Kidney (tissue), 13 donors: ENCODE measurements at regions not wholly inside any gene's neighbourhood (a gene's known extent, or its start where the extent isn't known, plus 50 kb on each side); places are given as distances from the start of the nearest gene placed in this dataset.

Experiments
- DNase-seq, 5 donors: peaks; one replicate each; pipeline ENCODE4 v3.0.0-alpha.2; 2013 to 2020
- FAIRE-seq: peaks from 2 replicates; lab custom pipeline; 2012; peaks lifted over from hg19 to GRCh38; lab: Jason Lieb, UNC
- H3K27ac ChIP-seq, 2 donors: one replicate each; pipeline ENCODE4 v1.7.0; 2013; ENCODE audit warnings: low read depth in 2 of 2, low read length in 2 of 2, inconsistent platforms in 1 of 2
- H3K27me3 ChIP-seq: one replicate; pipeline ENCODE4 v1.7.1; 2013; ENCODE audit warnings: low read length, inconsistent platforms; ENCODE audit not compliant: control insufficient read depth, insufficient read depth
- H3K36me3 ChIP-seq, 3 donors: one replicate each; pipeline versions ENCODE4 v1.7.0 to v1.7.1; 2013; ENCODE audit warnings: low read length in 3 of 3, control low read depth in 1 of 3, inconsistent platforms in 1 of 3; ENCODE audit not compliant: insufficient read depth in 3 of 3, control insufficient read depth in 2 of 3
- H3K4me1 ChIP-seq, 3 donors: one replicate each; pipeline versions ENCODE4 v1.7.0 to v1.7.1; 2013; ENCODE audit warnings: low read length in 3 of 3, inconsistent platforms in 1 of 3, low read depth in 1 of 3; ENCODE audit not compliant: control insufficient read depth in 2 of 3, insufficient read depth in 2 of 3
- H3K4me3 ChIP-seq, 3 donors: one replicate each; pipeline versions ENCODE4 v1.7.0 to v1.8.1; 2013; ENCODE audit warnings: low read length in 3 of 3, control low read depth in 1 of 3, inconsistent platforms in 1 of 3
- H3K9ac ChIP-seq, 3 donors: one replicate each; pipeline versions ENCODE4 v1.7.0 to v1.7.1; 2013; ENCODE audit warnings: low read length in 3 of 3, control low read depth in 1 of 3, inconsistent platforms in 1 of 3
- H3K9me3 ChIP-seq, 3 donors: one replicate each; pipeline versions ENCODE4 v1.7.0 to v1.7.1; 2013; ENCODE audit warnings: low read length in 3 of 3, control low read depth in 1 of 3, inconsistent platforms in 1 of 3; ENCODE audit not compliant: control insufficient read depth in 2 of 3, insufficient read depth in 1 of 3
- intact Hi-C: fragments of 100-400 bp; cut with DNase I; formaldehyde crosslinking; loops from one replicate; pipeline ENCODE4 v1.11.1; 2022
- TF ChIP-seq, protein P1 (sequence below): IDR thresholded peaks from 3 replicates; pipeline ENCODE4 v1.5.1; 2012; ENCODE audit warnings: mild to moderate bottlenecking, moderate library complexity, borderline replicate concordance; ENCODE audit not compliant: insufficient read depth; ENCODE audit errors: extremely low read depth
- donor health status: control.
- donor health status: control.
- donor health status: control.
- donor health status: control.
- donor health status: control.
- donor health status: DM: yes; HTN: yes; CAD: no.
- donor health status: Normal renal cell carcinoma (clear cell type).

DNA sequence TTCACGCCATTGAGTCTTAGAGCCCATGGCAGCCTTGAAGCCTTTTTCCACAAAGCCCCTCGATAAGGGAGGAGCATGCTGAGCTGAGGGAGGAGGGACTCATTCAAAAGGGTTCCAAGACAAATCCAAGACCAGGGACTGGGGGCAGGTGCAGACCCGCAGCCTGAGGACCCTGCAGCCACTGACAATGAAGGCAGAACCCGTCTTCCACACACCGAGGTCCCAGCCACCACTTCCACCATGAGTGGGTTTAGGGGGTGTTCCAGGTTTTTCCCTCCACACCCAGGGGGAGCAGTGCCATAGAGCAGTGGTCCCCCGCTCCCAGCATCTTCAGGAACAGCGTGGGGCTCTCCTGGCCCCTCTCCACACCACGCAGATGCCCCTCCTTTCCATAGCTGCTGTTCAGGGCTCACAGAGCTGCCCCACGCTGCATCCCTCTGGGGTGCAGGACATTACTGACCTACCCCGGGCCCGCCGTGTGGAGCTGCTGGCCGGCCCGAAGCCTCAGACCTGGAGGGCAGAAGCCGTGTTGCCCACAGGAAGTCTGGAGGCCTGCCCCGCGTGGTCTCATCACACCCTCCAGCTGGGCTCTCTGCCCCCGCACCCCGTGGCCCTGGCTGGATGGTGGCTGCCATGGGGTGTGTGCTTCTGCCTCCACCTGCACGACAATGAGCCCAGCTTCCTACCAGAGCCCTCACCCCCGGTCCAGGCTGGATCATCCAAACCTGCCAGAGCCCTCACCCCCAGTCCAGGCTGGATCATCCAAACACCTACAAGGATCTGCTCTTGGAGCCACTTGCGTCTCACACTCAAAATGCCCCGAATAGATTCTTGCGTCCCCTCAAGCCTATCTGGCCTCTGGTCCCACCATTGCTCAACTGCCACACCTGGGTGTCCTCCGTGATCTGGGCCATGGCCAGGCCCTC is 220.0 kb upstream of the TCERG1L start:
- Histone ChIP-seq H3K9me3 (no peaks in the 10 kb centered on the region), H3K27ac (no peak overlapping the region), H3K4me1 (no peaks in the 10 kb centered on the region), H3K4me3 (no peak overlapping the region), H3K36me3 (no peaks in the 10 kb centered on the region), H3K9ac (no peak overlapping the region), H3K27me3 (no peaks in the 10 kb centered on the region)
- intact Hi-C loops = no loop called here
- TF ChIP-seq, protein P1, sequence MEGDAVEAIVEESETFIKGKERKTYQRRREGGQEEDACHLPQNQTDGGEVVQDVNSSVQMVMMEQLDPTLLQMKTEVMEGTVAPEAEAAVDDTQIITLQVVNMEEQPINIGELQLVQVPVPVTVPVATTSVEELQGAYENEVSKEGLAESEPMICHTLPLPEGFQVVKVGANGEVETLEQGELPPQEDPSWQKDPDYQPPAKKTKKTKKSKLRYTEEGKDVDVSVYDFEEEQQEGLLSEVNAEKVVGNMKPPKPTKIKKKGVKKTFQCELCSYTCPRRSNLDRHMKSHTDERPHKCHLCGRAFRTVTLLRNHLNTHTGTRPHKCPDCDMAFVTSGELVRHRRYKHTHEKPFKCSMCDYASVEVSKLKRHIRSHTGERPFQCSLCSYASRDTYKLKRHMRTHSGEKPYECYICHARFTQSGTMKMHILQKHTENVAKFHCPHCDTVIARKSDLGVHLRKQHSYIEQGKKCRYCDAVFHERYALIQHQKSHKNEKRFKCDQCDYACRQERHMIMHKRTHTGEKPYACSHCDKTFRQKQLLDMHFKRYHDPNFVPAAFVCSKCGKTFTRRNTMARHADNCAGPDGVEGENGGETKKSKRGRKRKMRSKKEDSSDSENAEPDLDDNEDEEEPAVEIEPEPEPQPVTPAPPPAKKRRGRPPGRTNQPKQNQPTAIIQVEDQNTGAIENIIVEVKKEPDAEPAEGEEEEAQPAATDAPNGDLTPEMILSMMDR = no peak
- no peak for DNase-seq
- no peak for FAIRE-seq

DNA sequence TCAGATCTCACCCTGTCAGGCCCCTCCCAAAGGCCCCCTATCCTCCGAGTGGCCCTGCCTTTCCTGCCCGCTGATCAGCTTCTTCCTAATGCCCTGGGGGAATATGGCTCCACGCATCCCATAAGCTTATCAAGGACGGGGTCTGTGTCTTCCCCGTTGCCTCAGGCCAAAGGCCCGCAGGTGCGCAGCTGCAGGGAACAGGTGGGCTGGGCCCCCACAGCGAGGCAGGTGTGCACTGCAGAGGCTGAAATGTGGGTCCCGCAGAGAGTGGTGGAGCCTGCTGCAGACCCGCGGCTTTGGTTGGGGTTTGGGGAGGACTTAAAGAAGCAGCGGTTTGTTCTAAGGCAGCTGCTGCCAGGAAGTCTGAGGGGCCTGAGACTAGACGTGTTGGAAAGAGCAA is 220.8 kb upstream of the TCERG1L start:
- FAIRE-seq (no peak), DNase-seq (no peak)
- no peaks in the 10 kb centered on the region for H3K4me1 ChIP-seq
- no peak overlapping the region for H3K9ac ChIP-seq
- no peaks in the 10 kb centered on the region for H3K27me3 ChIP-seq
- intact Hi-C loops = no loop called here
- TF ChIP-seq, protein P1 = no peak
- H3K36me3 ChIP-seq = no peaks in the 10 kb centered on the region
- no peaks in the 10 kb centered on the region for H3K9me3 ChIP-seq
- H3K4me3 ChIP-seq = no peak overlapping the region
- no peak overlapping the region for H3K27ac ChIP-seq

DNA sequence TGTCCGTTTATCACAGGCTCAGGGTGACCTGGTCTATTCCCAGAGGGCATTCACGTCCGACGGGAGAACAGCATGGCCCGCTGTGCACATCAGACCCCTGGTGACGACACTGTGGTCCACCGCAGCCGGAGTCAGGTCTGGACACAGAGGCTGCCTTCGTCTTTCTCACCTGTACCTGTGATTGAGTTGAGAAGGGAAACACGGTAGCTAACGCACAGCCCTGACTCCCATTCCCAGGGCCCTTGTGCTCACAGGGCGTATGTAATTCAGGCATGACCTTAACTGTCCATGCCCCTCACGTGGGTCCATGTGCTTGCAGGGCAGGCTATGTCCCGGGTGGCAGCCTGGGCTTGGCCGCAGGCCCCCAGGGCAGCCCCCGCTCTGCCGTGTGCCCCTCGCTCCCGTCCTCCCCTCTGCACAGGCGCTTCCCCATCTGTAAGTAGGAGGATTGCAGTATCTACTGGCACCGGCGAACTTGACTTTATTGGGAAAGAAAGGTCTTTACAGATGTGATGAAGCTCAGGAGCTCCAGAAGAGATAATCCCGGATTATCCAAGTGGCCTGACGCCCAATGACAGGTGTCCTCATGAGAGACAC is 221.3 kb upstream of the TCERG1L start:
- H3K9ac ChIP-seq = no peak overlapping the region
- no peak overlapping the region for H3K4me3 ChIP-seq
- DNase-seq (no peak), FAIRE-seq (no peak)
- no peaks in the 10 kb centered on the region for H3K27me3 ChIP-seq
- TF ChIP-seq, protein P1 = no peak
- H3K9me3 ChIP-seq = no peaks in the 10 kb centered on the region
- H3K36me3 ChIP-seq = no peaks in the 10 kb centered on the region
- intact Hi-C loops = no loop called here
- H3K4me1 ChIP-seq = no peaks in the 10 kb centered on the region
- no peak overlapping the region for H3K27ac ChIP-seq
